IPS-NIHi11 (cell line): ENCODE measurements at regions not wholly inside any gene's neighbourhood (a gene's known extent, or its start where the extent isn't known, plus 50 kb on each side); places are given as distances from the start of the nearest gene placed in this dataset.
"Not testable (repeated sequence)": the region's sequence is repeated elsewhere in the genome, so short reads cannot be mapped to it uniquely, and the experiment has no call there.

Experiments used
- DNase-seq: peaks from one replicate; pipeline ENCODE4 v3.0.0; 2012; ENCODE audit warnings: mixed read lengths, low spot score

DNA sequence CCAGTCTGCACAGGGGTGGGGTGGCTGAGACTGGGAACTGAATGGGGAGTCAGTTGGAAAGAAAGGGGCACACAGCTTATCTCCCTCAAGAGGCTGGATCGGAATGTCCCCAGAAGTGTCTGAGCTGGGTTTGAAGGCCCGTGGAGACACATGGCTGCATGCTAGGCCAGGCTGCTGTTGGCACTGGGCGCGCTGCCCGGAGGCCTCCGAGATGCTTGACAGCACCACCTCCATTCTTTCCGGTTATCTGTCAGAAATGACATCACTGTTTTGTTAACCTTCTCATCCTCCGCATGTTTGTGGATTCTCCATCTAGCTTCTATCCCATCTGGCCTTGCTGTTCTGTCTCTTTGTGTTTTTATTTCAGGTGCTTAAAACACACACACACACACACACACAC is 85.5 kb downstream of the APIP start:
- no peak for DNase-seq

DNA sequence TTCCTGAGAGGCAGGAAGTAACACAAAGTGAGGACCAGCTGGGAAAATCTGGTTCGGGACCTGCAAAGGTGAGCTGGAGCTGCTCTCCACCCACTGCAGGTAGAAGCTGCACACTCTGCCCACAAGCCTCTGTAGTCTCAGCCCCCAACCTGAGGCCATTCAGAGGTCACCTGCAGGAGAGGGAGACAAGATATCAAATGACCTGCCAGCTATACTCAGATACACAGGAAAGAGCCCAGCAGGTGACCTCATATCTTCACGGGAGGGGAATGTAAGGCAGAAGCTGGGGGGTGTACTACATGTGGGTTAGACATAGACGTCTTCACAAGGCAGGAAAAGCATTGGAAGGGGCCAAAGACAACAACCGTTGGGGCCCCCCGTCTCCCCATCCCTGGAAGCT is 86.1 kb downstream of the APIP start:
- no peak for DNase-seq

DNA sequence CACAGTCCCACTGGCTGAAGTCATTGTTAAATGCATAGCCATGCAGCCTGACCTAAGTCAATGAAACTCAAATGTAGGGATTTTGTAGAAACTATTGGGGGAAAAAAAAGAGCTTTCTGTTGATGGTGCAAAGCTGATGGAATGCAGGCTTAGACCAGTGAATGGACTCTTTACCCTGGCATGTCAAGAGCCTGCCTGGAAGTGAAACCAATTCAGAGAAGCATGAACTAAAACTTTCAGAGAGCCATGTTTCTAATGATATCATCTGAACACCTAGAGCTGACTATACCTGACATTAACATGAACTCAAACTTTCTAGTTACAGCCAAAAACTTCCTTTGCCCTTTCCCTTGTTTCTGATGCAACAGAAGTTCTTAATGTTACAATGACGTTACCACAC is 89.0 kb downstream of the APIP start:
- no peak for DNase-seq

DNA sequence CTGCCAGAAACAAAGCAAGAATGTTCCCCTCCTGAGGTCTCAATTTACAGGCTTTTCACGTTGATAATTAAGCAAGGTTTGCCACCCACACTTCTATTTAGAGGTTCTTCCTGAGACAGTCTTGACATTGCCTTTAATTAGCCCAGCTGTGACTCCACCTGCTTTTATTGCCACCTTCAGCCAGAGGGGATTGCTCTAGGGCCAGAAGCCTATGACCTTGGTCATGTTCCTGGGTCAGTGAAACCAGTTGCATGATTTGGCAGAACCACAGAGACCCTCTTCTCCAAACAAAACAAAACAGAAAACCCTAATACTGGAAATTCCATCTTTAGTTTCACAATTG is 89.8 kb downstream of the APIP start:
- DNase-seq, result no peak

DNA sequence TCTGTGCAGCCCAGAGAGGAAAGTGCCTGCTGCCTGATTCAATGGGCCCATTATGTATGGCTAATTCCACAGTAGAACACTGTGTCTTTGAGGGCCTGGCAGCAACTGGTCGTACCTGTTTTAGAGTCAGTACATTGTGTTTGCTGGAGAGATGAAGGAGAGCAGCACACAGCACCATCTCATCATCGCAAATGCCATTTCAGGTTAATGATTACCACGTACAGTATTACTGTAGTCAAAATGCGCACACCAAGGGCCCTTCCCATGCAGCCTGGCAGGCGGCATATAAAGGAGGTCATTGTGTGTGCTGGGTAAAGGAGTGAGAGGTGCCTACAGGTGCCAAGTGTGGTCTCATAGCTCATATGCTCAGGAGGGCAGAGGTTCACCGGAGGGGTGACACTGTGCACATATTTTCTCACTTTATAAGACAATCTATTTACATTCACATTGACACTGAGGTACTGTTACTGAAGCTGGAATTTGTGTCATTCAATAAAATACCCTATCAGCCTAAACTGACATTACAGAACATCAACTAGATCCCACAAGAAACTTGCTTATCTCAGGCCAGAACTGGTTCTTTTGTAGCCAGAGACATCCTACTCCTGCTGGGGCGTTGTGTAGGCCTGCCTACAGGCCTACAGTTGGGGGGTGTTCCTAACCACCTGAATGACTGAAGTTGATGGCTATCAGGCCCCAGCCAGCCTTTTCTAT is 90.4 kb downstream of the APIP start:
- DNase-seq, result no peak

DNA sequence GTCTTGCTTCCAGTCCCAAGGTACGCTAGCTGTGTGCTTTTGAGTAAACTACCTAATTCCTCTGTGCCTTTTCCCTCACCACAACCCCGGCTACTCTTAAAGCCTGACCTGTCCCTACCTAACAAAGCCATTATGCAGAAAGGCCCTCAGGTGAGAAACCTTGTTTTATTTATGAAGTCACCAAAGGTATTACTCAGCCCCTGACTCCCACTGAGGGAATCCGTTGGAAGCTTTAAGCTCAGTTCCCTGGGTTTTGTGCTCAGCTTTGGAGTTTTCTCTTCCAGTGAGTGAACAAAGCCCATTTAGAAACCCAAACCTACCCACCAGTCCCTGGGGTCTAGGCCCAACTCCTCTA is 90.9 kb downstream of the APIP start:
- no peak for DNase-seq

DNA sequence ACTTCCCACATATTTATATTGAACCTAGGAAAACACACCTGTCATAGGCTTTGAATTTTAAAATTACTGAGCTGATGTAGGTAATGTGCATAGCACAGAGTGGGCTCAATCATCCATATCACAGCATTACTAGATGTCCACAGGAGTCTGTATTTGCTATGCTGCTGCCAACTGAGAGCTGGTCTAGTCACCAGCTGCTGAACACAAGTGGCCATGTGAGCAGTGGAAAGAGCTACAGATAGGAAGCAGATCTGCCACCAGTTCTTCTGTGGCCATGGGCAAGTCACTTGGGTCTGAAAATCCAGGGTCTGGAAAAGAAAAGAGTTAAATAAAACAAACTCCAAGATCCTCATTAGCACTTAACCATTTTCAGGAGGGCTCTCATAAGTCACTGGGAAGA is 91.8 kb downstream of the APIP start:
- DNase-seq, result no peak

DNA sequence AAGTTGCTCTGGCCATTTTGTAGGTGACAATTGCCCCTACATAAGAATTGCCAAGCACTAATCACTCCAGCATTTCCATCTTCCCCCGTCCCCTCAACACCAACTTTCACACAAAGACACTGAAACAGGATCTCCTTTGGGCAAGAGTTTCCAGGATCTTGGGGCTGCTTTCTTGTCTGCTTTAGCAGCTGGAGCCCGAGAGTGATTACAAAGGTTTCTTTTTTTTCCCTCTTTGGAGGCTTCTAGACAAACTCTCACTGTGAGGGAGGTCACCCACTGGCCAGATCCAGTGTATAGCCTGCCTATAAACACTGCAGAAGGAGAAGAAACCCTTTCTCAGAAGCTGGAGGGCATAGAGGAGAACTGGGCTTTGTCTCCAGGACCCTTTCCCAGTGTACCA is 92.5 kb downstream of the APIP start:
- no peak for DNase-seq

DNA sequence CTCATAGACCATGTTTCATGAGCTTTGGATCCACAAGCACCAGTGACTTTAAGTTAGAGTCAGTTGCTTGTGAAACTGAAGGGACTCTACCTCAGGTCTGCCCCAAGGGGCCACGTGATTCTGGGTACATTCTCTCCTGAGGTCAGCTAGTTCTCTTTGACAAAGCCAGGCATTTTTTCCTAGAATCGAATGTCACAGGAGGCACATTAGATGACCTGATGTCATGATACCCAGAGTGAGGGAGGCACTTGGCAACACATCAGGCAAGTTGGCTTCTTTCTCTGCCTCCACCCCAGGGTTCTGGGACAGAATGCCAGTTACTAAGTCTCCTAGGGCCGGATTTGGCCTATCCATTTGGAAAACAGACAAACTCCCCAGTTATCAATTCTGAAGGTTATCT is 93.0 kb downstream of the APIP start:
- no peak for DNase-seq

DNA sequence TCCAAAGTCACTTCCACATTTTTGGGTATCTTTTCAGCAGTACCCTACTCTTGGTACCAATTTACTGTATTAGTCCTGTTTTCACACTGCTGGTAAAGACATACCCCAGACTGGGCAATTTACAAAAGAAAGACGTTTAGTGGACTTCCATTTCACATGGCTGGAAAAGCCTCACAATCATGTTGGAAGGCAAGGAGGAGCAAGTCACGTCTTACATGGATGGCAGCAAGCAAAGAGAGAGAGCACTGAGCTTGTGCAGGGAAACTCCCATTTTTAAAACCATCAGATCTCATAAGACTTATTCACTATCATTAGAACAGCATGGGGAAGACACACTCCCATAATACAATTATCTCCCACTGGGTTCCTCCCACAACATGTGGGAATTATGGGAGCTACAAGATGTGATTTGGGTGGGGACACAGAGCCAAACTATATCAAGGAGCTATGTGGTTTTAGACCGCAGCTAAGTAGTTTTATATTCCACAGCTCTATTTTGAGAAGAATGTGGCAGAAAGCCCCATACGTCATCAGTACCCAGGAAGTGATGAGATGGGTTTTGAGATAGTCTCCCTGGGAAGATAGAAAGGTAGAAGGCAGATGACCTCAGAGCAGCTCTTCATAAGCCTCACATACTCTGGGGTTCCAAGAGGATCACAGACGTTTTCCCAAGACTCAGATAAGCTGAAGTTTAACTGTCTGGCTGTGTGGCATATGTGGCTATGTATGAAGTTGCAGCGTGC is 96.3 kb downstream of the APIP start:
- no peak for DNase-seq

DNA sequence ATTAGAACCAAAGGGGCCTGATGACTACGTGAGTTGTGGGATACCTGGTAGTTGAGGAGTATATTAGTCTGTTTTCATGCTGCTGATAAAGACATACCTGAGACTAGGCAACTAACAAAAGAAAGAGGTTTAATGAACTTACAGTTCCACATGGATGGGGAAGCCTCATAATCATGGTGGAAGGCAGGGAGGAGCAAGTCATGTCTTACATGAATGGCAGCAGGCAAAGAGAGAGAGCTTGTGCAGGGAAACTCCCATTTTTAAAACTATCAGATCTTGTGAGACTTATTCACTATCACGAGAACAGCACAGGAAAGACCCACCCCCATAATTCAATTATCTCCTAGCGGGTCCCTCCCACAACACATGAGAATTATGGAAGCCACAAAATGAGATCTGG is 98.4 kb downstream of the APIP start:
- not testable (repeated sequence) for DNase-seq

DNA sequence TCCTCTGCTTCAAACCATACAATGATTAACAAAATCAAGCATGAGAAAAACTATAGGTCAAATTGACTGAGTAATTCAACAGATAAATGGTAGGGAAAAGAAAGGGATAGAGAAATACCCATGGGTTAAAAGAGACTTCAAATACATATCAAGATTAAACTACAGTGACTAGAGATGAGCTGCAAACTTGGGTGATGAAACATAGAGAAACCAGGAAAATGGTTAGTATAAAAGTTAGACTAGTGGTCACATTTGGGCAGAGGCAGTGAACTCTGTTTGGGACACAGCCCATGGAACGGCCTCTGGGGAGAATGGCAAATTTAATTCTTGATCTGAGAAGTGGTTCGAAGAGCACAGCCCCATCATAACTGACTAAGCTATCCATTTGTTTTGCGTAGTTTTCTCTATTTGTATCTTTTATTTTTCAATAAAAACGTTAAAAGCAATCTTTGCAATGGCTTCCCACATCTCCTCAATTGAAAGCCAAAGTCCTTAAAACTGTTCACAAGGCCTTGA is 99.4 kb downstream of the APIP start:
- no peak for DNase-seq

DNA sequence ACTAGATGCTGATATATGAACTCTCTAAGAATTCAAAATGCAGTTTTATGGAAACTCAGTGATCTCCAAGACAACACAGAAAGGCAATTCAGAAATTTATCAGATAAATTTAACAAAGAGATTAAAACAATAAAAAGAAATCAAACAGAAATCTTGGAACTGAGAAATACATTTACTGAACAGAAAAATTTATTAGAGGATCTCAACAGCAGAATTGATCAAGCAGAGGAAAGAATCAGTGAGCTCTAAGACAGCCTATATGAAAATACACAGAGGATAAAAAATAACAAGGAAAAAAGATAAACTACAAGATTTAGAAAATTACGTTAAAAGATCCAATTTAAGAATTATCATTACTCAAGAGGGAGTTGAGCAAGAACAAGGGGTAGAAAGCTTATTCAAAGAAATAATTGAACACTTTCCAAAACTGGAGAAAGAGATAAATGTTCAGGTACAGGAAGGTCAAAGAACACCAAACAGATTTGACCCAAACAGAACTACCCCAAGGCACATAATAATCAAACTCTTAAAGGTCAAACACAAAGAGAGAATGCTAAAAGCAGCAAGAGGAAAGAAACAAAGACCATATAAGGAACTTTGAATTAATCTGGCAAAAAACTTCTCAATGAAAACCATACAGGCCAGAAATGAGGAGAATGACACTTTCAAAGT is 103.1 kb downstream of the APIP start:
- no peak for DNase-seq

DNA sequence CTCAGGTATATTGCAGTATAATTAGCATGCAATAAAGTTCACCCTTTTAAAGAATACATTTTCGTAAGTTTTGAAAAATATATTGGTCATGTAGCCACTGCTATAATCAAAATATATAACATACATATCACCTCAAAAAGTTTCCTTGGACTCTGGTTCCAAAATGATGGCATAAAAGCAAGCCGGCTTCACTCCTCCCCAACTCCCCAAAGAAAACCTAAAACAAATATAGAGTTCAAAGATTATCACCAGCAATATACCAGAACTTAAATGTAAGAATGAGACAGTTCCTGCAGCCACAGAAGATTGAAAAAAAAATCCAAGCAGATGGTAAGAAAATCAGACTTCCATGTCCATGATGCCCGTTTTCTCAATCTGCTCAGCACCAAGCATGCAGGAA is 104.3 kb downstream of the APIP start:
- DNase-seq, result no peak

DNA sequence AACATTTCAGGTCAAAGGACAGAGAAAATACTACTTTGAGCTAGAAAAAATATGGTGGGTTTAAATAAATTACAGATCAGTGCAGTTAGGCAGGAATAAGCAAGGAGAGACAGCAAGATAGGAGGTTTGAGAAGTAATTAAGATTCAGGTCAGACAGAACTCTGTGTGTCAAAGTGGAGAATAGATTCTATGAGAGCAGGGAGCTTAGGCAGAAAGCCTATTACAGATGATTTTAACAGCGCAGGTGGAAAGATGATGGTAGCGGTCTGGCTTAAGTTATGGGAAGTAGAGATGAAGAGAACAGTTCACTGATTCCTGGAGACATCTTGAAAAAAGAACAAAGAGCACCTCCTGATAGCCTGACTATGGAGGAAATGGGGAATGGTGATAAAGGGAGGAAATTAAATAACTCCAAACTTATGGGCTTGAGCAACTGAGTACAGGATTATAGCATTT is 106.0 kb downstream of the APIP start:
- no peak for DNase-seq

DNA sequence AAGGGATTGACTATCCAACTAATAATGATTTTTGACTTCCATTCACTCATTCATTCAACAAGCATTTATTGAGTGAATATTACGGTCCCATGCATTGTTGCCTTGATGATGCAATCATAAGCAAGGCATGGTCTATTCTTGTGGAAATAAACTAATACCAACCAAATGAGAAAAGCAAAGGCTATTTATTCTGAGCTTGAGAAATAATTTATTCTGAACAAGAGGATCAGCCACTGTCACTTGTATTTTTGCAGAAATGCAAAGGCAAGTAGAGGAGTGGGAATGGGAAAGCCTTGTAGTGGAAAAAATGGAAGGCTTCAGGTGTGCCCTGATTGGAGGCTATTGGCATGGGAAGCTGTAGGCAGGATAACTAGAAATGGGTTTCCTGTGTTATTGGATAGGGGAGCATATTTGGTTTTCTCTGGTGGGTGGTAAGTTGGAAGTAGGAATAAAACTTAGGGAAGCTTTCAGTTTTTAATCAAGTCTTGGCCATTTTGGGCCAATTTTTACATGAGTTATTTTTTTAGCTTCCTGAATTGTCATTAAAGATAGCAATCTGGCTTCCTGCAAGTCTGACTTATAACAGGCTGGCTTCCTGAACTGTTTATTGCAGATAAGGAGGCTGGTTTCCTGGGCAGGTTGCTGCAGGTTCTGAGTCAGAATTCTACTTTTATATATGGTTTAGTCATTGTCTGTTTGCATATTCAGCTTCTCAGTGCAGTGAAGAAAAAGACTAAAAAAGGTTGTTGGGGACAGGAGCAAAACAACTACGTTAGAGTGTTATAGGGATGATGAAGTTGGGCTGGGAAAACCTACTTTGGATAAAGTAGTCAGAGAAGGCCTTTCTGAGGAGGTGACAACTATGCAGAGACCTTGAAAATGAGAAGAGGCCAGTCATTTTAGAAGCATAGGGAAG is 106.7 kb downstream of the APIP start:
- no peak for DNase-seq

DNA sequence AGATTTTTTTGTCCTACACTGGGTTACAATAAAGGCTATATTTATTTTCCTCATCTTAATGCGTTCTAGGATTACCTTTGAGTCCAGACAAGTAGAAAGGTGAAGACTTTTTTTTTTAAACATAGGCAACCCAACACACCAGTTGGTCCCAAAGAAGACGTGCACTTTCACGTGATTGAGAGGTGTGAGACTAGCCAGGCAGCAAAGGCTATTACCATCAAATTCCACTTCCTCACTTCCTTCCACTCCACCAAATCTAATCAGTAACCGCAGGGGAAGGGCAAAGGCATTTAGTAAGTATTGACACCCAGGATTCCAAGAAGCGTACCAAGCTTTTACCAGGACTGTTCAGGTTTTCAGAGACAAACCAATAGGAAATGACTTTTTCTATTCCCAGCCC is 109.3 kb downstream of the APIP start:
- DNase-seq, result no peak

DNA sequence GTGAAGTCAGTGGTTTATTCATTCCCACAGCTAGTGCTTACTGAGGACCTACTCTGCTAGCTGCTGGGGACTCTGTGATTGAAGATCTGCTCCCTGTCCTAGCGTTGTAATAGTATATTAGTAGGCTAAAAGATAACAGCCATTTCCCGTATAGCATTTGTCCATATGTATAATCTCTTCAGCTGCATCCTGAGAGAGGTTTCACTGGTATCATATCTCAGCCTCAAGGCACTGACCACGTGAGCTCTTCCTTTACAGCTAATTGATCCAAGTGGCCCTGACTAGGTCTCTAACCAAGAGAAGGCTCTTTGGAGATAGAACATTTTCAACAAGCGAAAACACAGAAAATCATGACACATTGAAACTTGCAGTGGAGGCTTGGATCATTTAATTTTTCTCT is 110.2 kb downstream of the APIP start:
- no peak for DNase-seq

DNA sequence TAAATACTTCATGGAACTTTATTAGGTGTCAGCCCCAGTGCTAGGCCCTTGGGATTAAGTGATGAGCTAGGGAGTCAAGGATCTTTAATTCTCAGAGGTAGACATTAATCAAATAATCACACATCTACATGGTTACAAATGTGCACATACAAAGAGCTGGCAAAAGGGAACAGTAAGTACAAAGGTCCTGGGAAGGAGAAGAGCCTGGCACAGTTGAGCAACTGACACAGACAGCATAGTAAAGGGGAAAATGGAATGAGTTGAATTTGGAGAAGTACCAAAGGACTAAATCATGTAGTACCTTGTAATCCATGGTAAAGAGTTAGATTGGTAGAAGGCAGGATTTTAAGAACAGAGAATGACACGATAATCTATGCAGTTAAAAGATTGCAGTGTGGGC is 116.3 kb downstream of the APIP start:
- DNase-seq, result no peak

DNA sequence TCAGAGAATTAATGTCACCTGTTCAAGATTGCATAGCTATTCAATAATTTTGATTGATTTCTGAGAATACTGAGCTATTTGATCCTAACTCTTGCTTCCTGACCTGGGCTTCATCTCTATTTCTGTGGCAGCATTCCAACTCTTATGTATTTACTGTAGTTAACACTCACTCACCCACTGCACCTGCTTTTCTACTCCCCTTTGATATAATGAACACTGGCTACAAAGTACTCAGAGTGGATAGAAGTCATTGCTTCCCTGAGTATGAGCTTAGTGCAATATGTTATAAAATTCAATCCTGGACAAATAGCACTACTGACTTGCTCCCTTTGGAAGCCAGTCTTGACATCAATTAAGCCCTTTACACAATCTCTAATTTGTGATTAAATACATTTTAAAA is 117.2 kb downstream of the APIP start:
- no peak for DNase-seq

DNA sequence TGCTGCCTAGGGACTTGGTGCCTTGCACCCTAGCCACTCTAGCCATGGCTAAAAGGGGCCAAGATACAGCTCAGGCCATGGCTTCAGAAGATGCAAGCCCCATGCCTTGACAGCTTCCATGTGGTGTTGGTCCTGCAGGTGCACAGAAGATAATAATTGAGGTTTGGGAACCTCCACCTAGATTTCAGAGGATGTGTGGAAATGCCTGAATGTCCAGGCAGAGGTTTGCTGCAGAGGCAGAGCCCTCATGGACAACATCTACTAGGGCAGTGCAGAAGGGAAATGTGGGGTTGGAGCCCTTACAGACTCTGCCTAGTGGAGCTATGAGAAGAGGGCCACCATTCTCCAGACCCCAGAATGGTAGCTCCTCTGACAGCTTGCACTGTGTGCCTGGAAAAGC is 118.7 kb downstream of the APIP start:
- DNase-seq, result not testable (repeated sequence)

DNA sequence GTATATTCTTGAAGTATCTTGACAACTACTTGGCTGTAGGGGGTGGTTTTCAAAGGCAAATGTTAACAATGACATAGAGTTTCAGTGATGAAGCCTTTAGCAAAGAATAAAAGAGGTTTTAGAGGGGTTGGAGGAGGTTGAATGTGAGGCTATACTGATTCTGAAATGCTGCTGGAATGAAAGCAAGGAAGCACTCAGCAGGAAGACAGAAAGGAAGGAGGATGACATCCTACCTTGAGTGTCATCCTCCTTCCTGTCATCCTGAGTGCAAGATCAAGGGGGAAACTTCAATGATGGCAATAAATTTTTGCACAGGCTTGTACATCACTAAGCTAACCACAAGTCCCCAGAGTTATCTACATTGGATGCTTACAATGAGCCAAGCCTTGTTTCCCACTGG is 120.5 kb downstream of the APIP start:
- no peak for DNase-seq
